ENCODE measurements at regions not wholly inside any gene's neighbourhood (a gene's known extent, or its start where the extent isn't known, plus 50 kb on each side); places are given as distances from the start of the nearest gene placed in this dataset.

DNA sequence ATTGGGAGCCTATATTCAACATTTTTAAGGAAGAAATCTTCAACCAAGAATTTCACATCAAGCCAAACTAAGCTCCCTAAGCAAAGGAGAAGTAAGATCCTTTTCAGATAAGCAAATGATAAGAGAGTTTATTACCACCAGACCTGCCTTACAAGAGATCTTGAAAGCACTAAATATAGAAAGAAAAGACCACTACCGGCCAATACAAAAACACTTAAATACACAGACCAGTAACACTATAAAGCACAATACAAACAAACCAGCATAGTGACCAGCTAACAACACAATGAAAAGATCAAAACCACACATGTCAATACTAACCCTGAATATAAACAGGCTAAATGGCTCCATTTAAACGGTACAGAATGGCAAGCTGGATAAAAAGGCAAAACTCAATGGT, 165.4 kb downstream of the MRPL39 start:
- TF ChIP-seq CTCF (IDR thresholded peaks at IDR 0.05) (no peak), POLR2A (IDR thresholded peaks at IDR 0.05) (no peak), POLR2AphosphoS5 (IDR thresholded peaks at IDR 0.05) (no peak), EP300 (IDR thresholded peaks at IDR 0.05) (no peak)
